Germinal center (tissue), 1 donor: ENCODE measurements at regions not wholly inside any gene's neighbourhood (a gene's known extent, or its start where the extent isn't known, plus 50 kb on each side); places are given as distances from the start of the nearest gene placed in this dataset.

Experiments used
- DNase-seq: peaks from one replicate; pipeline ENCODE4 v3.0.0; 2012; ENCODE audit warnings: mixed read lengths, low spot score

- no peak for DNase-seq
Observed at GRCh38 chr5:103498800-103499551, 63.6 kb downstream of the NUDT12 start.

- DNase-seq, result no peak
Observed at GRCh38 chr5:103498211-103498610, 64.4 kb downstream of the NUDT12 start.

GRCh38 chr5:103497781-103498180 lies 64.8 kb downstream of the NUDT12 start:
- no peak for DNase-seq

- DNase-seq, result no peak
Observed at GRCh38 chr5:103490030-103490739, 72.4 kb downstream of the NUDT12 start.

- DNase-seq, result no peak
Observed at GRCh38 chr5:103489307-103489706, 73.3 kb downstream of the NUDT12 start.

- no peak for DNase-seq
Observed at GRCh38 chr5:103487822-103488493, 74.6 kb downstream of the NUDT12 start.

GRCh38 chr5:103487218-103487617 lies 75.4 kb downstream of the NUDT12 start:
- DNase-seq, result no peak

GRCh38 chr5:103486739-103487138 lies 75.8 kb downstream of the NUDT12 start:
- DNase-seq, result no peak

- no peak for DNase-seq
Observed at GRCh38 chr5:103480246-103480645, 82.3 kb downstream of the NUDT12 start.

- no peak for DNase-seq
Observed at GRCh38 chr5:103477678-103478077, 84.9 kb downstream of the NUDT12 start.

- no peak for DNase-seq
Observed at GRCh38 chr5:103476811-103477210, 85.8 kb downstream of the NUDT12 start.

- peak; percentile 5 for DNase-seq
Observed at GRCh38 chr5:103475629-103476240, 86.9 kb downstream of the NUDT12 start.

GRCh38 chr5:103474677-103475076 lies 87.9 kb downstream of the NUDT12 start:
- no peak for DNase-seq

- no peak for DNase-seq
Observed at GRCh38 chr5:103473725-103474124, 88.9 kb downstream of the NUDT12 start.

- DNase-seq, result no peak
Observed at GRCh38 chr5:103472830-103473229, 89.8 kb downstream of the NUDT12 start.

GRCh38 chr5:103472265-103472664 lies 90.3 kb downstream of the NUDT12 start:
- DNase-seq, result no peak

- DNase-seq, result no peak
Observed at GRCh38 chr5:103469288-103470040, 93.1 kb downstream of the NUDT12 start.

- no peak for DNase-seq
Observed at GRCh38 chr5:103467831-103468230, 94.8 kb downstream of the NUDT12 start.

- no peak for DNase-seq
Observed at GRCh38 chr5:103466495-103466894, 96.1 kb downstream of the NUDT12 start.

GRCh38 chr5:103465891-103466290 lies 96.7 kb downstream of the NUDT12 start:
- no peak for DNase-seq

GRCh38 chr5:103464835-103465484 lies 97.6 kb downstream of the NUDT12 start:
- DNase-seq, result no peak
